NB4 (cell line): ENCODE measurements at regions not wholly inside any gene's neighbourhood (a gene's known extent, or its start where the extent isn't known, plus 50 kb on each side); places are given as distances from the start of the nearest gene placed in this dataset.

ENCODE experiments used
- DNase-seq: peaks from one replicate; pipeline ENCODE4 v3.0.0; 2010; ENCODE audit warnings: low read depth
- H3K4me3 ChIP-seq: one replicate; pipeline ENCODE4 v1.5.1; 2011; ENCODE audit warnings: mild to moderate bottlenecking, low read depth, low read length, moderate library complexity
- MYC ChIP-seq: IDR thresholded peaks from 2 replicates; pipeline ENCODE4 v1.6.1; 2011; ENCODE audit warnings: low read depth, low read length
- POLR2A ChIP-seq: IDR thresholded peaks from 2 replicates; pipeline ENCODE4 v1.6.1; 2011; ENCODE audit warnings: mild to moderate bottlenecking; ENCODE audit not compliant: insufficient read length; ENCODE audit errors: extremely low read depth
- TF ChIP-seq, protein P1 (sequence below): IDR thresholded peaks from 2 replicates; pipeline ENCODE4 v1.6.1; 2011; ENCODE audit warnings: low read depth, low read length
- TF ChIP-seq, protein P2 (sequence below): IDR thresholded peaks from one replicate; pipeline ENCODE4 v1.5.1; 2012; ENCODE audit warnings: low read depth, low read length

DNA sequence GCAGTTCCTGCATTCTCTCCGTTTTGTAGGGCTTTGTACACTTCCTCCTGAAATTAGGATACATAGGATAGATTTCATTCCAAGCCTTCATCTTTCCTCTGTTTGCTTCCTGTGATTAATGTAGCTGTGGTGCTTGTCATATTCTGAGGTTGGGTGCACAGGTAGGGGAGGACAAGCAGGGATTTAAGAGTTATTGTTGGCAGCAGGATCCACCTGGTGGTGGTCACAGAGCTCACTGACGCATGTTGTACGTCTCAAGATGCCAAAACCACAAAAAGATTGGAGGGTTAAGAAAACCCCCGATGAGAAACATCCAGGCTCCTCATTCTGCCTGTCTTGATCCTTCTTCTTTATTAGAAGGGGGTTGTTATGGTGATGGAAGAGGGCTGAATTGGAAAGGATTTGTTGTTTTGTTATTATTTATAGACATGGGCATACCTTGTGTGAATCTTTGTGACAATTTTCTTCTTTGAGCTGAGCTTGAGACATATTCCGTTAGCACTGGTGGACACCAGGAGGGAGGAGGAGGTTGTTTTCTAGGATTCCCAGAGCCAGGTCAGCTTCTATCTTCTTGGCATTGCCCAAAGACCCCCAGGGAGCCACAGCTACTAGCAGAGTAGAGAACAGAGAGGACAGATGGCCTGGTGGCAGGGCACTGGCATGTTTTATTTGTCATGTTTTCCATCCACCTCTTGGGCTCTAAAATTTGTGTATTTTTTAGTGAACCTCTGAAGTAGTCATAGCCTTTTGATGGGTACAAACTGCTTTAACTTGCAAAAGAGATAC is 57.7 kb upstream of the LARS2 start:
- no peak overlapping the region for H3K4me3 ChIP-seq
- no peak for DNase-seq
- TF ChIP-seq, protein P1, sequence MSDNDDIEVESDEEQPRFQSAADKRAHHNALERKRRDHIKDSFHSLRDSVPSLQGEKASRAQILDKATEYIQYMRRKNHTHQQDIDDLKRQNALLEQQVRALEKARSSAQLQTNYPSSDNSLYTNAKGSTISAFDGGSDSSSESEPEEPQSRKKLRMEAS: no peak
- TF ChIP-seq, protein P2, sequence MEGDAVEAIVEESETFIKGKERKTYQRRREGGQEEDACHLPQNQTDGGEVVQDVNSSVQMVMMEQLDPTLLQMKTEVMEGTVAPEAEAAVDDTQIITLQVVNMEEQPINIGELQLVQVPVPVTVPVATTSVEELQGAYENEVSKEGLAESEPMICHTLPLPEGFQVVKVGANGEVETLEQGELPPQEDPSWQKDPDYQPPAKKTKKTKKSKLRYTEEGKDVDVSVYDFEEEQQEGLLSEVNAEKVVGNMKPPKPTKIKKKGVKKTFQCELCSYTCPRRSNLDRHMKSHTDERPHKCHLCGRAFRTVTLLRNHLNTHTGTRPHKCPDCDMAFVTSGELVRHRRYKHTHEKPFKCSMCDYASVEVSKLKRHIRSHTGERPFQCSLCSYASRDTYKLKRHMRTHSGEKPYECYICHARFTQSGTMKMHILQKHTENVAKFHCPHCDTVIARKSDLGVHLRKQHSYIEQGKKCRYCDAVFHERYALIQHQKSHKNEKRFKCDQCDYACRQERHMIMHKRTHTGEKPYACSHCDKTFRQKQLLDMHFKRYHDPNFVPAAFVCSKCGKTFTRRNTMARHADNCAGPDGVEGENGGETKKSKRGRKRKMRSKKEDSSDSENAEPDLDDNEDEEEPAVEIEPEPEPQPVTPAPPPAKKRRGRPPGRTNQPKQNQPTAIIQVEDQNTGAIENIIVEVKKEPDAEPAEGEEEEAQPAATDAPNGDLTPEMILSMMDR: no peak
- TF ChIP-seq POLR2A (no peak), MYC (no peak)

DNA sequence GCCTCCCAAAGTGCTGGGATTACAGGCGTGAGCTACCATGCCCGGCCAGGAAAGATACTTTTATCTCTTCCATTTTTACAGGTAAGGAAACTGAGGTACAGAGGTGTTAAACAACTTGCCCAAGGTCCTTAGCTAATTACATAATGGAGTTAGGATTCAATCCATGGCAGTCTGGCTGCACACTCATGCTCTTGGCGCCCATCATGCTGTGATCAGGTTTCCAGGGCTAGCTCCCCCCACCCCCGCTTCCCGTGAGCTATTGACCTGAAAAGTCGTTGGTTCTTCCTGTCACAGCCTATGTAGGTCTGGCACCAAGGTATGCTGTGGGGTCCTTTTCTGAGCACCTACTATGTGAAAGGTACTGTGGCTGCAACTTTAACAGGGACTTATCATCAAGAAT is 55.9 kb upstream of the LARS2 start:
- no peak for DNase-seq
- no peak for TF ChIP-seq MYC
- TF ChIP-seq, protein P1: no peak
- TF ChIP-seq, protein P2: no peak
- TF ChIP-seq POLR2A: no peak
- no peak overlapping the region for H3K4me3 ChIP-seq

DNA sequence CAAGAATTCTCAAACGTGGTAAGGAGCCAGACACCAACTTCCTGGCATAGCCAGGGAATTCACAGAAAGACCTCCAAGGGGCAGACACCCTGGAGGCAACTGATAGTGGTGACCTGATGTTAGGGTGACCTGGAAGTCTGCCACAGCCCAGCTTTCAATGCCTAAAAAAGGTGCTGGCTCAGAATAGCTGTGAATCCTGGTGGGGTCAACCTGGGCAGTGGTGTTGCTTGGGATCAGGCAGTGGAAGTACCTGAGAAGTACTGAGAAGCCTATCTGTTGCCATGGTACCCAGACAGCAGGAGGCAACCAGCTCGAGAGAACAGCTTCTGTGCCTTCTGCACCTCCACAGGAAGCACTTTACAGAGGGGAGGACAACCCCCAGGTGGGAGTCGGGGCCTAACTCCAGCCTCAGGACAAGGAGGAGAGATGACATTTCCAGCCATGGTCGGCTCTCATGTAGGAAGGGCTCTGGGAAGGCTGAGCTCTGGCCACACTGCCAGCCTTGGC is 55.4 kb upstream of the LARS2 start:
- no peak for DNase-seq
- TF ChIP-seq, protein P2: no peak
- TF ChIP-seq, protein P1: no peak
- TF ChIP-seq POLR2A (no peak), MYC (no peak)
- no peak overlapping the region for H3K4me3 ChIP-seq

DNA sequence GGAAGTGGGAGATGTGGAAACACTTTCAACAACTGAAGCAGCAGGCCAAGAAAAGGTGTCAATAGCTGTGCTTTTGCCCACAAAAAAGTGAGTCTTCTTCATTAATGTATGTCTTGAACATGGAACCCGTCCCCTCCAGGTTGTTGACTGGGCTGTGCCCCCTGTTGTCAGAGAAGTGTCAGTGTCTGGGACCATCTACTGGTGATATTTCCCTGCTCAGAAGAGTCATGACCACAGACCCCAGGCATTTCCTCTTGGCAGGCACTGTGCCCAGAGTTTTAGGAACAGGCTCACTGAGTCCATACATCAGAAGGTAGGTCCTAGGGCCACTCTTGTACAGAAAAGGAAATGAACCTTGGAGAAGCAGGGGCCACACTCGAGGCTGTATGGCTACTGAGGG is 54.8 kb upstream of the LARS2 start:
- peak; percentile 51 for DNase-seq
- no peak for TF ChIP-seq POLR2A
- TF ChIP-seq, protein P2: peak; percentile 14
- H3K4me3 ChIP-seq: no peak overlapping the region

DNA sequence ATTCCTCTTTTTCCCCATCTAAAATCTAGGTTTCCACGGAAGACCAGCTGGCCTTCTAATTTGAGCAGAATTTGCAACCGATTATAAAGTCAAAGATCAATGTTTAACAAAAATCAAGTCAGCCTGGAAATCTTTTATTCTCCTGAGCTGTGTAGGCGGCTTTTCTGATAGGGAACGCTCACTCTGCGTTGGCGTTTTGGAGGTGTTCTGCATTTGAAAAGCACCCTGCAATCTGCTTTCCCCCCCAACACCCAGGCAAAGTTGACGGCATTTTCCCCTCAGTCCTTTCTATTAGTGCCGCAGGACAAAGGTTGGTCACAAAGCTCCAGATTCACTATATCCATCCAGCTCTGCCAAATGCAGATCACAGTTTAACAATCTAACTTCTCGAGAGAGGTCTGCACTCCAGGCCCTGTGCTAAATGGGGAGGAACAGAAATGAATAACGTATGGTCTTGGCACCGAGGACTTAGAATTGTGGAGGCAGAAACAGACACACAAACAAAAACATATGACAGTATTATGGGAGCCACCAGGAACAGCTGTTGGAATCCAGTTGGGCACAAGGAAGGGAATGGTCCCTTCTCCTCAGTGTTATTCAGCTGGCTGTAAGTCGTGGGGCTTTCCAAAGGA is 50.4 kb upstream of the LARS2 start:
- no peak for TF ChIP-seq POLR2A
- no peak for TF ChIP-seq MYC
- TF ChIP-seq, protein P1: no peak
- TF ChIP-seq, protein P2: no peak
- no peak for DNase-seq

More for the DNA sequence above, 50.4 kb upstream of the LARS2 start:
- H3K4me3 ChIP-seq: no peak overlapping the region
